HepG2 (cell line): ENCODE measurements at regions not wholly inside any gene's neighbourhood (a gene's known extent, or its start where the extent isn't known, plus 50 kb on each side); places are given as distances from the start of the nearest gene placed in this dataset.

Experiments used
- CEBPB ChIP-seq: IDR thresholded peaks from 2 replicates; pipeline ENCODE4 v1.6.1; 2011; ENCODE audit warnings: low read depth, low read length, improper control_type of control experiment, borderline replicate concordance
- CEBPG ChIP-seq: IDR thresholded peaks from 2 replicates; pipeline ENCODE4 v1.6.1; 2016
- CENPBD1 ChIP-seq: sonication (generic); formaldehyde crosslinking; IDR thresholded peaks from 2 replicates; pipeline ENCODE4 v1.8.0; 2022; ENCODE audit warnings: missing genetic modification reagents, low read depth, mild to moderate bottlenecking, borderline replicate concordance
- CTCF ChIP-seq: sonication (generic); formaldehyde crosslinking; IDR thresholded peaks from 2 replicates; pipeline ENCODE4 v1.5.0; 2020; ENCODE audit warnings: mild to moderate bottlenecking, missing genetic modification reagents, moderate library complexity
- ETS1 ChIP-seq: sonication (generic); formaldehyde crosslinking; IDR thresholded peaks from 2 replicates; pipeline ENCODE4 v1.4.0; 2020; ENCODE audit warnings: missing genetic modification reagents
- FOXP4 ChIP-seq: sonication (generic); formaldehyde crosslinking; IDR thresholded peaks from 2 replicates; pipeline ENCODE4 v1.4.0; 2020; ENCODE audit warnings: missing genetic modification reagents
- MED8 ChIP-seq: sonication (generic); formaldehyde crosslinking; IDR thresholded peaks from 2 replicates; pipeline ENCODE4 v1.8.1; 2023; ENCODE audit warnings: mild to moderate bottlenecking, missing genetic modification reagents; ENCODE audit not compliant: insufficient replicate concordance
- MXD4 ChIP-seq: IDR thresholded peaks from 2 replicates; pipeline ENCODE4 v1.6.1; 2016; ENCODE audit warnings: mild to moderate bottlenecking, missing biosample characterization, missing genetic modification reagents
- RELA ChIP-seq: sonication (generic); formaldehyde crosslinking; IDR thresholded peaks from 2 replicates; pipeline ENCODE4 v1.4.0; 2020; ENCODE audit warnings: missing genetic modification reagents
- SNRNP70 ChIP-seq: fragments of 200-400 bp; formaldehyde crosslinking; IDR thresholded peaks from 2 replicates; pipeline ENCODE4 v1.6.1; 2017; ENCODE audit warnings: mild to moderate bottlenecking, low read depth, low read length, moderate library complexity
- ZBTB21 ChIP-seq: sonication (generic); formaldehyde crosslinking; IDR thresholded peaks from 2 replicates; pipeline ENCODE4 v1.4.0; 2020; ENCODE audit warnings: missing genetic modification reagents
- ZFP91 ChIP-seq: sonication (generic); formaldehyde crosslinking; IDR thresholded peaks from 2 replicates; pipeline ENCODE4 v1.9.0; 2022; ENCODE audit warnings: missing genetic modification reagents, mild to moderate bottlenecking, borderline replicate concordance
- ZNF24 ChIP-seq: fragments of 450-650 bp; IDR thresholded peaks from 2 replicates; pipeline ENCODE4 v1.6.1; 2017; ENCODE audit warnings: antibody characterized with exemption, mild to moderate bottlenecking
- ZNF3 ChIP-seq: IDR thresholded peaks from 2 replicates; pipeline ENCODE4 v1.7.0; 2017; ENCODE audit warnings: inconsistent platforms
- ZNF337 ChIP-seq: sonication (generic); formaldehyde crosslinking; IDR thresholded peaks from 2 replicates; pipeline ENCODE4 v1.5.1; 2020; ENCODE audit warnings: missing genetic modification reagents, low read depth, mild to moderate bottlenecking, borderline replicate concordance
- ZNF34 ChIP-seq: sonication (generic); formaldehyde crosslinking; IDR thresholded peaks from 2 replicates; pipeline ENCODE4 v1.4.0; 2020; ENCODE audit warnings: mild to moderate bottlenecking, missing genetic modification reagents, borderline replicate concordance
- ZNF512 ChIP-seq: sonication (generic); formaldehyde crosslinking; IDR thresholded peaks from 2 replicates; pipeline ENCODE4 v1.4.0; 2020; ENCODE audit warnings: mild to moderate bottlenecking, missing genetic modification reagents
- ZNF556 ChIP-seq: sonication (generic); formaldehyde crosslinking; IDR thresholded peaks from 2 replicates; pipeline ENCODE4 v1.4.0; 2020; ENCODE audit warnings: mild to moderate bottlenecking, missing genetic modification reagents, borderline replicate concordance
- ZNF577 ChIP-seq: sonication (generic); formaldehyde crosslinking; IDR thresholded peaks from 2 replicates; pipeline ENCODE4 v1.4.0; 2020; ENCODE audit warnings: mild to moderate bottlenecking, low read depth, missing genetic modification reagents, borderline replicate concordance
- ZNF816 ChIP-seq: sonication (generic); formaldehyde crosslinking; IDR thresholded peaks from 2 replicates; pipeline ENCODE4 v1.8.0; 2022; ENCODE audit warnings: missing genetic modification reagents, mild to moderate bottlenecking, borderline replicate concordance

- TF ChIP-seq ZNF24, result no peak
- no peak for TF ChIP-seq ZFP91 (CRISPR knock-in tag)
- no peak for TF ChIP-seq ZNF577 (CRISPR knock-in tag)
- no peak for TF ChIP-seq SNRNP70
- no peak for TF ChIP-seq ZNF816 (CRISPR knock-in tag)
- 0 out of 2 replicates have a peak, but pooled peaks have one; percentile 12 for TF ChIP-seq FOXP4 (CRISPR knock-in tag)
- TF ChIP-seq MXD4, result no peak
- TF ChIP-seq ZNF34 (CRISPR knock-in tag), result no peak
- TF ChIP-seq CENPBD1, result no peak
- TF ChIP-seq RELA (CRISPR knock-in tag), result no peak
- no peak for TF ChIP-seq ETS1 (CRISPR knock-in tag)
- no peak for TF ChIP-seq CTCF
- no peak for TF ChIP-seq ZBTB21 (CRISPR knock-in tag)
- no peak for TF ChIP-seq ZNF556 (CRISPR knock-in tag)
- peak; percentile 52 for TF ChIP-seq CEBPG
- TF ChIP-seq ZNF512 (CRISPR knock-in tag), result no peak
- no peak for TF ChIP-seq ZNF337 (CRISPR knock-in tag)
- peak; percentile 34; the same call in 1 of the 2 replicates for TF ChIP-seq CEBPB
- no peak for TF ChIP-seq MED8
- no peak for TF ChIP-seq ZNF3 (CRISPR knock-in tag)
Measured at GRCh38 chr3:187828579-187829452, 83.5 kb upstream of the BCL6 start (continued).
